ENCODE measurements at regions not wholly inside any gene's neighbourhood (a gene's known extent, or its start where the extent isn't known, plus 50 kb on each side); places are given as distances from the start of the nearest gene placed in this dataset.

- H2AFZ ChIP-seq (ENCODE audit: low read depth, low read length): no peak overlapping the region
- H3K4me1 ChIP-seq (replicated peaks in 1 of 2; ENCODE audit: control insufficient read depth in 2 of 2, insufficient read depth in 2 of 2, low read length in 2 of 2): peaks cover 6 to 20% of the 10 kb centered on the region in 2 experiments; a peak in 3 of 5 replicates
- peaks cover 4% of the 10 kb centered on the region; the same call in 1 of the 2 replicates for H3K9me3 ChIP-seq (replicated peaks; ENCODE audit: control insufficient read depth, insufficient read depth, low read depth, low read length)
- WGBS (ENCODE audit: insufficient coverage, low coverage, missing lambda C conversion rate): 14% methylated on average over 6 of the region's 7 CpGs
- ATAC-seq: no peak
- no peaks in the 10 kb centered on the region for H4K20me1 ChIP-seq (replicated peaks; ENCODE audit: control insufficient read depth, insufficient read depth, low read length)
- DNase-seq (ENCODE audit: extremely low read depth in 1 of 4, low spot score in 3 of 4): no peak
- no peak overlapping the region for H3K4me3 ChIP-seq
- no TSS peak for BruUV-seq (replicated peaks)
- ChIA-PET CTCF (ENCODE audit: low intra/inter-chr PET ratio) (no interaction called here), POLR2A (interaction anchor here (0.9 to 1.0 kb wide), 2 partner anchors 12 to 23 kb away, joined by 3 to 5 read pairs; no protein-coding TSS in a partner anchor)
- H3K79me2 ChIP-seq (ENCODE audit: control insufficient read depth, insufficient read depth, low read length): no peaks in the 10 kb centered on the region
- FAIRE-seq: no peak
- intact Hi-C loops (cut with micrococcal nuclease): loop anchor here (5.0 kb wide), 1 partner anchor 313 kb away; no protein-coding TSS in a partner anchor
- peaks cover 5 to 22% of the 10 kb centered on the region in 2 experiments; a peak in 4 of 5 replicates for H3K27me3 ChIP-seq (ENCODE audit: control insufficient read depth in 2 of 2, insufficient read depth in 2 of 2, low read length in 2 of 2)
- H3K9ac ChIP-seq (ENCODE audit: insufficient read depth in 1 of 2, low read depth in 2 of 2, low read length in 2 of 2): no peak overlapping the region
- in situ Hi-C loops (cut with MboI): no loop called here
- no peaks in the 10 kb centered on the region for H3K36me3 ChIP-seq (ENCODE audit: control insufficient read depth, insufficient read depth, low read length)
- H3K27ac ChIP-seq (ENCODE audit: extremely low read depth, low read depth, low read length): no peak overlapping the region
- H3K4me2 ChIP-seq (ENCODE audit: insufficient read depth, low read length): no peak overlapping the region; the same call in 1 of the 2 replicates
- no peaks in the 10 kb centered on the region for H3K9me1 ChIP-seq (ENCODE audit: control insufficient read depth, insufficient read depth, low read length)
- TF ChIP-seq C11orf30 (IDR thresholded peaks at IDR 0.05; ENCODE audit: low read depth) (0 out of 2 replicates have a peak, but pooled peaks have one; percentile 10), SIN3B (IDR thresholded peaks at IDR 0.05; ENCODE audit: low read depth) (no peak), ZBTB26 (CRISPR knock-in tag; IDR thresholded peaks at IDR 0.05) (no peak), ZNF316 (IDR thresholded peaks at IDR 0.05) (0 out of 2 replicates have a peak, but pooled peaks have one; percentile 10)
Observed at GRCh38 chr6:4624726-4625125, 151.5 kb upstream of the CDYL start.

All from K562 (cell line).